ENCODE measurements at regions not wholly inside any gene's neighbourhood (a gene's known extent, or its start where the extent isn't known, plus 50 kb on each side); places are given as distances from the start of the nearest gene placed in this dataset.

GRCh38 chr4:144494280-144494679, 151.7 kb upstream of the HHIP start:
- in situ Hi-C loops (cut with HindIII; ENCODE audit: low sequenced_read_pairs), result no loop called here
- TF ChIP-seq CTCF (IDR thresholded peaks at IDR 0.05; ENCODE audit: low read depth, low read length), result no peak
- DNase-seq (ENCODE audit: low read depth, low spot score), result no peak
- no peak overlapping the region for H3K4me3 ChIP-seq (ENCODE audit: low read depth, low read length)

DNA sequence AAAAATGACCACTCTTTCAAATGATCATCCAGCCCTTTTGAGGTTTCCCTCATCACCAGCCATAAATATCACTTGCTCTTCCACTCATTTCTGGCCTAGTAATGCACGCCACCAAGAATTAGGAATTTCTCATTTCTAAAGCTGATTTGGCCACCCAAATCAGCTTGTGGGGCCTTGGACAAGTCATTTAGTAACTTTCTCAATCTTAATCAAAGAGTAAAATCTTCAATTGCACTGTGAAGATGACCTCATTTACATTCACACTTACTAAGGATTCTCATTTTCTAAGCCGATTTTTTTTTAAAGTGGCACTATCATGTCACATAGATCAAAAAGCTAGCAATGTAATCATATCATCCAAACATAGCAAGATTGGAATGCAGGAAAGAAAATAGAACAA, 150.0 kb upstream of the HHIP start:
- DNase-seq (ENCODE audit: low read depth, low spot score), result no peak
- TF ChIP-seq CTCF (IDR thresholded peaks at IDR 0.05; ENCODE audit: low read depth, low read length), result no peak
- no peak overlapping the region for H3K4me3 ChIP-seq (ENCODE audit: low read depth, low read length)
- in situ Hi-C loops (cut with HindIII; ENCODE audit: low sequenced_read_pairs), result no loop called here

DNA sequence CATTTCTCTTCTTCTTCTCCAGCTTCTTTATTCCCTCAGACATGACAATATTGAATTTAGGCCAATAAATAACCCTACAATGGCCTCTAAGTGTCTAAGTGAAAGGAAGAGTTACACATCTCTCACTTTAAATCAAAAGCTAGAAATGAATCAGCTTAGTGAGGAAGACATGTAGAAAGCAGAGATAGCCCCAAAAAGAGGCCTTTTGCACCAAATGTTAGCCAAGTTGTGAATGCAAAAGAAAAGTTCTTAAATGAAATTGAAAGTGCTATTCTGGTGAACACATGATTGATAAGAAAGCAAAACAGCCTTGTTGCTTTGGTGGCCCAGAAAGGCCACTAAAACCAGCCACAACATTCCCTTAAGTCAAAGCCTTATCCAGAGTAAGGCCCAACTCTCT, 146.2 kb upstream of the HHIP start:
- H3K4me3 ChIP-seq (ENCODE audit: low read depth, low read length), result no peak overlapping the region
- in situ Hi-C loops (cut with HindIII; ENCODE audit: low sequenced_read_pairs), result no loop called here
- no peak for TF ChIP-seq CTCF (IDR thresholded peaks at IDR 0.05; ENCODE audit: low read depth, low read length)
- no peak for DNase-seq (ENCODE audit: low read depth, low spot score)

GRCh38 chr4:144501231-144501780, 144.7 kb upstream of the HHIP start:
- no peak overlapping the region for H3K4me3 ChIP-seq (ENCODE audit: low read depth, low read length)

DNA sequence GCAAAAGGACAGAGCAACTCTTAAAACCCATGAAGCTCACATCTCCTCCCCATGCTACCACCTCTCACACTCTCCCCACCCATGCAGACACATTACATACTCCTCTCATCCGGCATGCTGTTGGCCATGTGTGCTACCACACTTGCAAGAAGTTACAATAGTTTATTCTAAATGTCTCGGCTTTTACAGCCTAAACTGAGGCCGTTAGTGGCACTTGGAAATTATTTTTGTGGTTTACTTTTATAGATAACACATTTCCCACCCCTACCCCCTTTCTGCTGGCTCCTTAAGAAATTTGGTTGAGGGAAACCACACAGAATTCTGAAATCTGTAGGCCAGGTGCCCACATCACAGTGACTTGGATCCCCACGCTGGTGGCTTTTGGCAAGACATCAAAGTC, 141.1 kb upstream of the HHIP start:
- peak; percentile 30 for DNase-seq (ENCODE audit: low read depth, low spot score)
- in situ Hi-C loops (cut with HindIII; ENCODE audit: low sequenced_read_pairs), result no loop called here
- TF ChIP-seq CTCF (IDR thresholded peaks at IDR 0.05; ENCODE audit: low read depth, low read length), result no peak
- H3K4me3 ChIP-seq (ENCODE audit: low read depth, low read length), result no peak overlapping the region

More at GRCh38 chr4:144501231-144501780, 144.7 kb upstream of the HHIP start:
- no peak for TF ChIP-seq CTCF (IDR thresholded peaks at IDR 0.05; ENCODE audit: low read depth, low read length)
- no peak for DNase-seq (ENCODE audit: low read depth, low spot score)
- in situ Hi-C loops (cut with HindIII; ENCODE audit: low sequenced_read_pairs), result no loop called here

DNA sequence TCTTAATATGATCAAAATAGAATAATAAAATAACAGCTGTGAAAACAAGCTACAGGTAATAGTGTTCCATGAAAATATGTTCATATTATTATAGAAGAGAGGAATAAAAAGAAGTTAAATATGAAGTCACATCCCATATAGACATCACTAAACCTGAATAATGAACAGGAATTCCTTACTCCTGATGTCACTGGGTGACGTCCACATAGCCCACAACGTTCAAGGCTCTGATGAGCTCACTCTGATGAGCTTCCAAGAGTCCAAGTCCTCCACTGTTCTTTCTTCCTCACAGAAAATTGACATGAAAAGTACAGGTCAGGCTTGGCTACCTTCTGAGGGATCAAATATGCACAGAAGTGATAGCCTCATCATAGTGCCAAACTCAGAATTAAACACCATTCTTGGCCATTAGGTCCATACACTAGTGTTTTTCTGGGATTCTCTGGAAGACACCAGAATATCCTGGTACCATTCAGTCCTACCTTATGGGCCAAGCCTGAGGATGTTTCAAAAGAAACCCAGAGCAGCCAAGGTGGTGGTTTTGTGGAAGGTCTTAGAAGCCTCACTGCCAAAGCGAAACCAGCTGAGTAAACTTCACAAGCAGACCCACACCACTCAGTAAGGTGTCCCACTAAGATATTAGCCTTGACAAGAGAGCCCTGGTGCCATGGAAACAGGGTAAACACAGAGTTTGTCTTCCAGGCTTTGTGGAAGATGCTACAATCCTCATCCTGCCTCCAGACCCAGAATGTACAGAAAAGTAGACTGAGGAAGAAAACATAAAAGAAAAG, 138.4 kb upstream of the HHIP start:
- no peak for TF ChIP-seq CTCF (IDR thresholded peaks at IDR 0.05; ENCODE audit: low read depth, low read length)
- peak; percentile 53 for DNase-seq (ENCODE audit: low read depth, low spot score)
- H3K4me3 ChIP-seq (ENCODE audit: low read depth, low read length), result no peak overlapping the region
- in situ Hi-C loops (cut with HindIII; ENCODE audit: low sequenced_read_pairs), result no loop called here
